ENCODE measurements at regions not wholly inside any gene's neighbourhood (a gene's known extent, or its start where the extent isn't known, plus 50 kb on each side); places are given as distances from the start of the nearest gene placed in this dataset.
A peak's percentile ranks its signal among the peaks of the same experiment; 100 is the strongest.

DNA sequence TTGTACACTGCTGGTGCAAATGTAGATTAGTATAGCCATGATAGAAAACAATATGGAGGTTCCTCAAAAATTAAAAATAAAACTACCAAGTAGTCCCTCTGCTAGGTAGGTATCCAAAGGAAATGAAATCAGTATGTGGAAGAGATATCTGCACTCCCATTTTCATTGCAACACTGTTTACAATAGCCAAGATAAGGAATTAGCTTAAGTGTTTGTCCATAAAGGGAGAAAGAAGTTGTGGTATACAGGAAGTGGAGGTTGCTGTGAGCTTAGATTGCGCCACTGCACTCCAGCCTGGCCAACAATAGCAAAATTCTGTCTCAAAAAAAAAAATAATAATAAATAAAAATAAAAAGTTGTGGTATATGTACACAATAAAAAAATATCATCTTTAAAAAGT, 325.0 kb upstream of the EMCN start:
- no peak for DNase-seq

DNA sequence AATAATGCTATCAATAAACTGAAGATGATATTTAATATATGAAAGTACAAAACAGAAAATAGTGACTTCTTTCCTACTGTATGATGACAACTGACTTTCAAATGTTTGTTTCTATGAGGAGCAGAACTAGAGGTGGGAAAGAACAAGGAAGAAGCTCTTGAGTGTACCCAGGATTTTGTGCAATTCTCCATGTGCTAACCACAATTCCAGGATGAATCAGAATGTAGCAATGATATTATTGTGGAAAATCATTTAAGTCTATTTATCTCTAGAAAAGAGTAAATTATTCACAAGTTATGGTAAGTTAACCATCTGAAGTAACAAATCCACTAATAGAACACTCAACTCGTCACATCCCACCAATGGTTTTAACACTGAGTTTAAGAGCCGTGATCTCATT, 324.1 kb upstream of the EMCN start:
- no peaks in the 10 kb centered on the region for H3K4me1 ChIP-seq
- H3K4me3 ChIP-seq, result no peak overlapping the region
- no peaks in the 10 kb centered on the region for H3K9me3 ChIP-seq (replicated peaks)
- no peaks in the 10 kb centered on the region for H3K27me3 ChIP-seq
- H3K36me3 ChIP-seq, result no peaks in the 10 kb centered on the region
- H3K27ac ChIP-seq, result no peak overlapping the region
- DNase-seq, result no peak

More for the DNA sequence above, 325.0 kb upstream of the EMCN start:
- no peaks in the 10 kb centered on the region for H3K36me3 ChIP-seq
- 0 out of 2 replicates have a peak, but pooled peaks cover 3% of the 10 kb centered on the region for H3K4me1 ChIP-seq
- H3K9me3 ChIP-seq (replicated peaks), result no peaks in the 10 kb centered on the region
- H3K4me3 ChIP-seq, result no peak overlapping the region
- H3K27ac ChIP-seq, result no peak overlapping the region
- H3K27me3 ChIP-seq, result no peaks in the 10 kb centered on the region

DNA sequence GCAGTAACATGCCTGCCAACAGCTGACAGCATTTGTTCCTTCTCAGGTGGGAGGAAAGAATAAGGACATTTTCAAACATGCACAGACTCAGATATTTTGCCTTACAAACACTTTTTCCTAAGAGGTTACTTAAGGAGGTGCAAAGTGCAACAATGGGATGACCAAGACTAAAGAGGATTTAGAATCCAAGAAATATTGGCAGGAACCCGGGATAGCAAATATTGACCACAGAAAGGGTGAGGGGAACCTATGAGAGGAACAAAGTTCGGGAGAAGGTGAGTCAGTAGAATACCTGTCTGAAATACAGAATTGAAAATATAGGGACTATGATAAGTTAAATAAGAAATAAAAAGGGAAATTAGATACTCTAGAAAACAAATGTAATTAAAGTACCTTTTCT, 321.9 kb upstream of the EMCN start:
- no peak overlapping the region for H3K27ac ChIP-seq
- no peaks in the 10 kb centered on the region for H3K36me3 ChIP-seq

DNA sequence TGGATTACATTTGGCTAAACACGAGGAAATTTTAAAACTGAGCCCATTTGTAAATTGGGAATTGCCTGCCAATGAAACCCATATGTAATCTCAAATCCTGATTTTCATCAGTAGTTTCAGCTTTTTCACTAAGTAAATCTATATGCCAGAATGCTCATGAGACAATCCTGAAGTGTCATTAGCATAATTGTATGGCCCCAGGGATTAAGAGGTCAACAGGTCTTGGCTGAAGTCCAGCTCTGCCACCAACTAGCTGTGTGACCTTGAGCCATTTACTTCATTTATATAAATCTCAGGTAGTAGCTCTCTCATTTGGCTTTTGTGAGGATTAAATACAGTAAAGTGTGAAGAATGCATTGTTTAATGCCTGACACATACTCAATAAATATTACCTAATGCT, 320.5 kb upstream of the EMCN start:
- Histone ChIP-seq H3K36me3 (no peaks in the 10 kb centered on the region), H3K4me1 (no peaks in the 10 kb centered on the region), H3K4me3 (no peak overlapping the region), H3K27ac (no peak overlapping the region), H3K9me3 (replicated peaks) (no peaks in the 10 kb centered on the region), H3K27me3 (no peaks in the 10 kb centered on the region)
- peak; percentile 11 to 42 for DNase-seq

More for the DNA sequence above, 321.9 kb upstream of the EMCN start:
- no peak for DNase-seq
- H3K9me3 ChIP-seq (replicated peaks), result no peaks in the 10 kb centered on the region
- H3K4me1 ChIP-seq, result no peaks in the 10 kb centered on the region
- H3K4me3 ChIP-seq, result no peak overlapping the region
- H3K27me3 ChIP-seq, result no peaks in the 10 kb centered on the region

DNA sequence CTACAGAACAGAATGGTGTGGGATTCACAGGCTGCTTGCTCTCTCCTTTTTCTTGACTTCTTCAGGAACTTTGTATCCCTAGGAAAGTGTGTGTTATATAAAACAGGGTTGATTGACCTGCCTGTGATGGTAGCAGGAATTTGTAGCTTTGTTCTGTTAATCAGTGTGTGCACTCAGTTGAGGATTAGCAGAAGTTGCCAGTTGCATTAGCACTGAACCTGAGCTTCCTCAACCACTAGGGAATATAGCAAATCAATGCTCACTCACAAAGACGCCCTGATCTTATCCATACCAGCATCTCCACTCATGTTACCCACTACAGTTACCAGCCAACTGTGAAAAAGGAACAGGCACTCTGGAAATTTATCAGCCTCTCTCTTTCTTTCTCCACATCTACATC, 319.1 kb upstream of the EMCN start:
- no peaks in the 10 kb centered on the region for H3K36me3 ChIP-seq
- 0 out of 2 replicates have a peak, but pooled peaks cover 3% of the 10 kb centered on the region for H3K9me3 ChIP-seq (replicated peaks)
- H3K4me3 ChIP-seq, result no peak overlapping the region
- no peak overlapping the region for H3K27ac ChIP-seq
- DNase-seq, result no peak
- H3K4me1 ChIP-seq, result no peaks in the 10 kb centered on the region
- no peaks in the 10 kb centered on the region for H3K27me3 ChIP-seq

DNA sequence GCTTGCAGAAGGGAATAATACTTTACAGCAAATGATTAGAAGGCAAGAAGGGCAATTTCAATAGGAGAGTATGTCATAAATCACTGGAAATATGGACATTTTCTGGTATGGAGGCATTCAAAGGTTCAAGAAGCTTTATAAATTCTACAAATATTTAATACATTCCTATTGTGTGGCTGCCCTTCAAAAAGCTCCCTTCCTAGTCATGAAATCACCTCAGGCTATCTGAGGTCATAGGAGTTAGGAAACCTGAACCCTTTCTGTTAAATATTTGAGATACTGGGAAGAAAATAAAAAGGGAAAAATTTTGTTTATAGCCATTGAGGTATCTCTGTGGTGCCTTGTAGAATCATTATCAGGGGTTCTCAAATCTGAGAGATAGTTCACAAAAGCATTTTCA, 316.8 kb upstream of the EMCN start:
- no peaks in the 10 kb centered on the region for H3K4me1 ChIP-seq
- no peak for DNase-seq
- no peaks in the 10 kb centered on the region for H3K27me3 ChIP-seq
- H3K4me3 ChIP-seq, result no peak overlapping the region
- H3K27ac ChIP-seq, result no peak overlapping the region
- H3K9me3 ChIP-seq (replicated peaks), result 0 out of 2 replicates have a peak, but pooled peaks cover 3% of the 10 kb centered on the region
- no peaks in the 10 kb centered on the region for H3K36me3 ChIP-seq

DNA sequence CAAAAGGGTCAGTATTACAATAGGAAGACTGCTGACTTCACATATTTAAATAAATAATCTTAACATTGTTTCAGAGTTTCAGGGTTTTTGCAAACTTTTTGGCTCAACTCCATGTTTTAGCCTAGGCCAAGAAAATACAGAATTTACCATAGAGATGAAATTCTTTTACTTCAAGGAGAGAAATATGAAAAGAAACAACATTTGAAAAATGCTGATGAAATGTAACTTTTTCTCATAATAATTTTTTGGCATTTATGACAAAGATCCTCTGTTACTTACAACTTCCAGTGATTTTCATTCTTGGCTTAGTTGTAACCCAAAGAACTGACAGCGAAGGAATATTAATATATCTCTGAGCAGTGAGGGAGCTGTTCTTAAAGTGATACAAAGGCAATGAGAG, 316.1 kb upstream of the EMCN start:
- H3K4me1 ChIP-seq, result no peaks in the 10 kb centered on the region
- no peak overlapping the region for H3K4me3 ChIP-seq
- no peak overlapping the region for H3K27ac ChIP-seq
- no peaks in the 10 kb centered on the region for H3K36me3 ChIP-seq
- DNase-seq, result no peak
- 0 out of 2 replicates have a peak, but pooled peaks cover 3% of the 10 kb centered on the region for H3K9me3 ChIP-seq (replicated peaks)
- H3K27me3 ChIP-seq, result no peaks in the 10 kb centered on the region

DNA sequence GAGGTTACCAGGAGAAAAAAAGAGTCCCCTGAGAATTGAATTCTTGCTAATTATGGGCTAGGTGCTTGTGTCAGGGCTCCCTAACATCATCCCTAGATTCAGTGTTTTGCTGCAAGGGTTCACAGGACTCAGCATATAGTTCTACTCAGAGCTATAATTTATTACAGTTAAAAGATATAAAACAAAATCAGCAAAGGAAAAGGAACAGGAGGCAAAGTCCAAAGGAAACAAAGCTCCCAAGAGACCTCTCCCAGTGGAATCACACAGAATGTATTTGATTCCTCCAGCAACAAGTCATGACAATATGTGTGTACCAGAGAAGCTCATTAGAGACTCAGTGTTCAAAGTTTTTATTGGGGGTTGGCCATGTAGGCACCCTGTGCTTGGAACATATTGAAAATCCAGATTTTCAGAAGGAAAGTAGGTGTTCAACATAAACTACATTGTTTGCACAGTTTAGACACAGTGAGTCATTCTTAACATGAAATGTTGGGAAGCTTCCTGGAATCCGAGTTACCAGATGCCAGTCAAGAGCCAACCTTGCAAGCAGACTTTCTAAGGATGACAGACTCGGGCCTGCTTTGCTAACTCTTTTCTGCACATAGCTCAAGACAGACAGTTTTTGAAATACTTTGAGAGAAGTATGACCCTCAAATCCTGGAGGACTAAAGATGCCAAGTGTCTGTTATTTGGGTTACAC, 311.3 kb upstream of the EMCN start:
- no peaks in the 10 kb centered on the region for H3K36me3 ChIP-seq
- H3K27me3 ChIP-seq, result no peaks in the 10 kb centered on the region
- 0 out of 2 replicates have a peak, but pooled peaks cover 3% of the 10 kb centered on the region for H3K9me3 ChIP-seq (replicated peaks)
- H3K4me3 ChIP-seq, result no peak overlapping the region
- DNase-seq, result no peak
- H3K4me1 ChIP-seq, result no peaks in the 10 kb centered on the region
- H3K27ac ChIP-seq, result no peak overlapping the region

DNA sequence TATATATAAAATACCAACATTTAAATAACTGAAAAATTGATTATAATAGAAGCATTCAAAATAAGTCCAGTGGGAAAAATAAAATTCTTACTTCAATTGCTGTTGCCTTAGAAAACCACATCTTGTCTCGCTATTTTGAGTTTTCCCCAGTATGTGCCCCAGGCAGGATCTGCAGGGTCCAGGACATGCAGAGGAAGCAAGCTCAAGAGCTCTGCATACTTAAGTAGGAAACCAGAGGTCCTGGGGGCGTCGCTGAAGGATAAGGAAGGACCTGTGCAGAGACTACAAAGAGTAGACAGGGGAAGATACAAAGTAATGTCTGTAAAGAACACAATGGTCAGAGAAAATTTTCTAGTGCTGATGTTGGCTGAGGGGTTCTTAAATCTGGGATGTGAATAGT, 310.5 kb upstream of the EMCN start:
- no peaks in the 10 kb centered on the region for H3K36me3 ChIP-seq
- no peaks in the 10 kb centered on the region for H3K4me1 ChIP-seq
- H3K4me3 ChIP-seq, result no peak overlapping the region
- DNase-seq, result no peak
- H3K27ac ChIP-seq, result no peak overlapping the region
- 0 out of 2 replicates have a peak, but pooled peaks cover 3% of the 10 kb centered on the region for H3K9me3 ChIP-seq (replicated peaks)
- no peaks in the 10 kb centered on the region for H3K27me3 ChIP-seq

DNA sequence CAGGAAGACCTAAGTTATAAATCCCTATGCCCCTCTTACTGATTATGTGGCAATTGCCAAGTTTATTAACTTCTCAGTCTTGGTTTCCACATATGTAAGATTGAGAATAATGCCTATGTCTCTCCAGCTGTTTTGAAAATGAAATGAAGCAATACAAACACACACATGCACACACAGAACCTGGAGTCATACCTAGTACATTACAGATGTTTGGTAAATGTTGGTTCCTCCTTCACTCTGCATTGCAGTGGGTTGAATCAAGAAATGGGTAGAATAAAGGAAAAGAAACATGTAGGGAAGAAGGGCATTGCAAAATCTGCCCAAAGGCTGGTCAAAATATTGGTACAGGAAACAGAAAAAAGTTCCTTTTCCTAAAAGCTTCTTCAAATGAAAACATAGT, 309.9 kb upstream of the EMCN start:
- DNase-seq, result no peak
- Histone ChIP-seq H3K27ac (no peak overlapping the region), H3K36me3 (no peaks in the 10 kb centered on the region), H3K4me3 (no peak overlapping the region), H3K27me3 (no peaks in the 10 kb centered on the region), H3K9me3 (replicated peaks) (0 out of 2 replicates have a peak, but pooled peaks cover 1% of the 10 kb centered on the region), H3K4me1 (no peaks in the 10 kb centered on the region)

DNA sequence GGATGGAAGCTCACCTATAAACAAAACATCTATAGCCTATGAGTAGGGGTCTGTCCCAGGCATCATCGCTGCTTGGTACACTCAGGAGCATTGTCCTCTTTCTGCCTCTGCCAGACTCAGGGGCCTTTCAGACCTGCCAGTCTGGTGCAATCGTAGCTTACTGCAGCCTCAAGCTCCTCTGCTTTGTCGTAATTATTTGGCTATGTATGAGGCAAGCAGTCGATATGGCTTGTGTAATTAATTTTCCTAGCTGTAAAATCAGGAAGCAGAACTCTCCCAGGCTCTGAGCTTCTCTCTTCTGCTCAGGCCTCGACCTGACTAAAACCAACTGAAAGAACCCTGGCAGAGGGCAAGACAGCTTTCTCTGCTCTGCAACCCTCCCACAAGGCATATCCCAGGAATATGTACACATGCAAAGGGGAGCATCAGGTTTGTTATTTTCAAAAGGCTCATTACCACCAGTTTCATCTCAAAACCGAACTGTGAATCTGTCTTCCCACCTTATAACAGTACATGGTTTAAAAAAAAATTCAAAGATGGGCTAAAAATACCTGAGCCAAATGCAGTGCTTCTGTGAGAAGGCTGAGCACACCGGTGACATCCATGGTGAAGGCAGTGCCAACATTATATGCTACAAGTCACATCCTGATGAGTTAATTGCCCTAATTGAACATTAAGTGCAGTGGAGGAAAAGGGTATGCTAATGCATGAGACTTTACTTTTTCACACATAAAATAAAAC, 309.2 kb upstream of the EMCN start:
- no peaks in the 10 kb centered on the region for H3K36me3 ChIP-seq
- H3K27me3 ChIP-seq, result no peaks in the 10 kb centered on the region
- no peak for DNase-seq
- H3K27ac ChIP-seq, result no peak overlapping the region
- H3K4me3 ChIP-seq, result no peak overlapping the region
- no peaks in the 10 kb centered on the region for H3K9me3 ChIP-seq (replicated peaks)
- H3K4me1 ChIP-seq, result no peaks in the 10 kb centered on the region

DNA sequence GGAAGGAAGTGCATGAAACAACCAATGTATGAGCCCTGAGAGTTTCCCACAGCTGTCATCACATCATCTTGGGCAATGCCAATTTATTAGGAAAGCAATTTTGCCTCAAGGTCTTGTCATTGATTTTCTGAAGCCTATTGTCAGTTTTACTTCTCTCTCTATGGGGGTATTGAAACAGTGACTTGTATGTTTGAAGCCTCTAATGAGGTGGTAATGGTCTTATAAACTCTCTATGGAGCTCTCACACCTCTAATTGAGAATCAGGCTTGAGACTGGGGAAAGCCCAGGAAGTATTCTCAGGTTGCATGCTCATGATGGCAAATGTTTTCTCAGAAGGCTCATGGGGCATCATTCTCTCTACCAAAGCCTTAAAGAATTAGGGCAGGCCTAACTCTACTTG, 308.2 kb upstream of the EMCN start:
- Histone ChIP-seq H3K36me3 (no peaks in the 10 kb centered on the region), H3K9me3 (replicated peaks) (no peaks in the 10 kb centered on the region), H3K4me1 (no peaks in the 10 kb centered on the region), H3K4me3 (no peak overlapping the region), H3K27me3 (no peaks in the 10 kb centered on the region), H3K27ac (no peak overlapping the region)
- no peak for DNase-seq

DNA sequence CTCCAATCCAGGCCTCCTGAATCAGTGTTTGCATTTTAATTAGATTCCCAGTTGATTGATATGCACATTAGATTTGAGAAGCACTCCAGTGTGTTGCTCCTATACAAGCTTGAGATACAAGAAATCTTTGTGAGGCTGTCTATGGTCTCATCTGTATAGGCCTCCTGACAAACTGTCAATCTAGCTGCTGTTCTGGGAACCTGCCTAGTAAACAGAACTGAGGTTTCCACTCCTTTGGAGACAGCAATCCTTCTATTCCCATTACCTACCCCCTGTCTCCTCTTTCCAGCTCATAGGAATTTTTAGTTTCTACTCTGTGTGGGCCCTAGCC, 306.1 kb upstream of the EMCN start:
- Histone ChIP-seq H3K4me1 (no peaks in the 10 kb centered on the region), H3K36me3 (no peaks in the 10 kb centered on the region), H3K27ac (no peak overlapping the region), H3K9me3 (replicated peaks) (no peaks in the 10 kb centered on the region), H3K4me3 (no peak overlapping the region), H3K27me3 (no peaks in the 10 kb centered on the region)
- no peak for DNase-seq

DNA sequence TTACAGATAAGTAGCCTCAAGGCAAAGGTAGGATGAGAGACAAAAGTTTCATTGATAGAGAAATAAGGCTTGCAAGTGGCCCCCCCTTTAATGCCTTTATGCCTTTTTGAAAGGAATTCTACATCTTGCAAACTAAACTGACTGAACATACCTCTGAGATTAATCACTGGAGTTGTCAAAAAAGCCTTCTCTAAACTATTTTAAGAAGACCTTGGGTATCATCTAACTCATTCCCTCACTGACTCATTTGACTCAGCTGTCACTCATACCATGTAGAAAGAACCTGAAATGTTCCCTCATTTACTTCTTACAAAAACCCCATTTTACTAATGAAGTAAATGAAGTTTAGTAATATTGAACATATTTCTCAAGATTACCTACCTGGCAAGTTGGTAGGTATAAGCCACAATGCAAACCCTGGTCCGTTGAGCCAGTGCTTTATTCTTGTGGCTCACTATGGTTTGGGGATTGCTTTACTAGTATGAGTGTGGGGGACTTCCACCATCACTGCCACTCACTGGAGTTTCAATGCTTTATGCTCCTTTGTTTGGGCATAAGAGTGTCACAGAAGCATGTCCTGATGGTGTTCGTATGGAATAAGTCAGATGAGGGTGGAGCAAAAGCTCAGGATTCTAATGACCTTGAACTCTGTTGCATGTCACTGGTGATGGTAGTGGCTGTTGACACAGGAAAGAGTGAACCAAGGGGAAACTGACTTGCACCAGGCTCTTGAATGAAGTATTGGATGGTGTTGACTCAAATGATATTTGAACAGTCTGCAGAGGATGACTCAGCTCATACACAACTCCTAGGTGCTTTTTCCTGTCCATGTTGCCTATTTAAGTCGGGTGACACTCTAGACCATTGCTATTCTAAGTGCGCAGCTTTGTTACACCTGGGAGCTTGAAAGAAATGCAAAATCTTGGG, 305.5 kb upstream of the EMCN start:
- DNase-seq, result no peak
- no peak overlapping the region for H3K4me3 ChIP-seq
- no peaks in the 10 kb centered on the region for H3K4me1 ChIP-seq
- no peaks in the 10 kb centered on the region for H3K36me3 ChIP-seq
- no peaks in the 10 kb centered on the region for H3K27me3 ChIP-seq
- H3K9me3 ChIP-seq (replicated peaks), result no peaks in the 10 kb centered on the region
- no peak overlapping the region for H3K27ac ChIP-seq

DNA sequence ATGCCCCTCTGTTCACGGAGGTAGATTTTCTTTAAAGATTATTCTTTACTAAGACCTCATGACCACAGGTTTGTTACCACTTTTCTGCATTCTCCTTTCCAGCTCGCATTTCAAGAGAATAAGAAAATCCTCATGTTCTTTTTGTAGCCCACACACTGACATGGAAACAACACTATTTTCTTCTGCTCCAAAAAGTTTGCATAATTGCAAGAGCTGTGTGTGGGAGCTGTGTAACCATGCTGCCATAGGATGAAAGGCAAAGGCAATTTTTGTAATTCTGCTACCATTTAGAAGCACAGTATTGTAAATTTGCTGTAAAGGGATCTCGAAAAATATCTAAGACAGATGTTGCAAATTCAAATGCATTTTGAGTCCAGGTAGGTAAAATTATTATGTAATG, 302.4 kb upstream of the EMCN start:
- H3K9me3 ChIP-seq (replicated peaks), result no peaks in the 10 kb centered on the region
- H3K27me3 ChIP-seq, result no peaks in the 10 kb centered on the region
- H3K4me3 ChIP-seq, result no peak overlapping the region
- DNase-seq, result no peak
- H3K4me1 ChIP-seq, result no peaks in the 10 kb centered on the region
- no peak overlapping the region for H3K27ac ChIP-seq
- no peaks in the 10 kb centered on the region for H3K36me3 ChIP-seq
